ENCODE measurements at regions not wholly inside any gene's neighbourhood (a gene's known extent, or its start where the extent isn't known, plus 50 kb on each side); places are given as distances from the start of the nearest gene placed in this dataset.
"Not testable (repeated sequence)": the region's sequence is repeated elsewhere in the genome, so short reads cannot be mapped to it uniquely, and the experiment has no call there.

- no peak for DNase-seq
Measured at GRCh38 chr4:60808726-60809485, 391.2 kb upstream of the ADGRL3 start.

GRCh38 chr4:60809486-60809800, 390.7 kb upstream of the ADGRL3 start:
- DNase-seq, result no peak

GRCh38 chr4:60812811-60813210, 387.3 kb upstream of the ADGRL3 start:
- DNase-seq, result no peak

- no peak for DNase-seq
Measured at GRCh38 chr4:60814549-60814948, 385.6 kb upstream of the ADGRL3 start.

GRCh38 chr4:60817609-60818008, 382.5 kb upstream of the ADGRL3 start:
- DNase-seq, result no peak

GRCh38 chr4:60822986-60823385, 377.1 kb upstream of the ADGRL3 start:
- no peak for DNase-seq

- DNase-seq, result no peak
Measured at GRCh38 chr4:60840020-60840419, 360.1 kb upstream of the ADGRL3 start.

GRCh38 chr4:60846678-60847077, 353.4 kb upstream of the ADGRL3 start:
- no peak for DNase-seq

GRCh38 chr4:60847614-60848013, 352.5 kb upstream of the ADGRL3 start:
- no peak for DNase-seq

- DNase-seq, result no peak
Measured at GRCh38 chr4:60857130-60857753, 342.9 kb upstream of the ADGRL3 start.

GRCh38 chr4:60863442-60863841, 336.7 kb upstream of the ADGRL3 start:
- DNase-seq, result no peak

- DNase-seq, result peak; percentile 40
Measured at GRCh38 chr4:60865273-60865672, 334.9 kb upstream of the ADGRL3 start.

- DNase-seq, result no peak
Measured at GRCh38 chr4:60868232-60868960, 331.7 kb upstream of the ADGRL3 start.

GRCh38 chr4:60879135-60879701, 320.9 kb upstream of the ADGRL3 start:
- no peak for DNase-seq

GRCh38 chr4:60884587-60884986, 315.5 kb upstream of the ADGRL3 start:
- peak; percentile 72 for DNase-seq

- DNase-seq, result peak; percentile 22
Measured at GRCh38 chr4:60885011-60885410, 315.1 kb upstream of the ADGRL3 start.

GRCh38 chr4:60890743-60891142, 309.4 kb upstream of the ADGRL3 start:
- DNase-seq, result no peak

- no peak for DNase-seq
Measured at GRCh38 chr4:60891947-60892346, 308.2 kb upstream of the ADGRL3 start.

- DNase-seq, result peak; percentile 28
Measured at GRCh38 chr4:60897415-60897814, 302.7 kb upstream of the ADGRL3 start.

GRCh38 chr4:60905162-60905561, 295.0 kb upstream of the ADGRL3 start:
- DNase-seq, result no peak

- DNase-seq, result no peak
Measured at GRCh38 chr4:60911127-60911526, 289.0 kb upstream of the ADGRL3 start.

- DNase-seq, result peak; percentile 14
Measured at GRCh38 chr4:60913002-60913401, 287.1 kb upstream of the ADGRL3 start.

- no peak for DNase-seq
Measured at GRCh38 chr4:60913671-60914070, 286.5 kb upstream of the ADGRL3 start.

- DNase-seq, result not testable (repeated sequence)
Measured at GRCh38 chr4:60921735-60922134, 278.4 kb upstream of the ADGRL3 start.
